GM18520 (cell line): ENCODE measurements at regions not wholly inside any gene's neighbourhood (a gene's known extent, or its start where the extent isn't known, plus 50 kb on each side); places are given as distances from the start of the nearest gene placed in this dataset.
"Not testable (repeated sequence)": the region's sequence is repeated elsewhere in the genome, so short reads cannot be mapped to it uniquely, and the experiment has no call there.

Source experiments
- ATAC-seq: cut with Tn5 transposase; IDR thresholded peaks from one replicate; pipeline ENCODE4 v1.9.1; 2021; ENCODE audit not compliant: unreplicated experiment

DNA sequence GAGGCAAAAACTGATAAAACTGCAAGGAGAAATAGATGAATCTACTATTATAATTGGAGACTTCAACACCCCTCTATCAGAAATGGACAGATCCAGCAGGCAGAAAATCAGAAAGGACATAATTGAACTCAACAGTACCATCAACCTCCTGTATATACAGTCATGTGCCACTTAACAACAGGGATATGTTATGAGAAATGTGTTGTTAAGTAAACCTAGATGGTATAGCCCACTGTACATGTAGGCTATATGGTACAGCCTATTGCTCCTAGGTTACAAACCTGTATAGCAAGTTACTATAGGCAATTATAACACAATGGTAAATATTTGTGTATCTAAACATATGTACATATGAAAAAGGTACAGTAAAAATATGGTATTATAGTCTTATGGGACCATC is 66.8 kb upstream of the PHF21A start:
- ATAC-seq = no peak

DNA sequence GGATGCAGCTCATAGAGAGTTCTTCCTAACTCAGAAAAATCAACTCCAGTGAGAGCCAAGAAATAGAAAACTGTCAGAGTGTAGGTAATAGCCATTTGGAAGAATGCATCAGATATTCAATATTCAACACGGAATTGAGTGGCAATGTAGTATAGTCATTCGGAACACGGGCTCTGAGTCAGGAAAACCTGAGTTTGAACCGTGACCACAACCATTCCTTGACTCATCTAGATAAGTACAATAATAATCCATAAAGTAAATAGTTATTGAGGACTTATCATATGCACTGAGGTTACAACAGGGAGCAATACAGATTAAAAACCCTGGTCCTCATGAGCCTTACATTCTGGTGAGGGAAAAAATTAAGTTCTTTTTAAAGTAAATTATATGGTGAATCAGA is 62.6 kb upstream of the PHF21A start:
- ATAC-seq = no peak

DNA sequence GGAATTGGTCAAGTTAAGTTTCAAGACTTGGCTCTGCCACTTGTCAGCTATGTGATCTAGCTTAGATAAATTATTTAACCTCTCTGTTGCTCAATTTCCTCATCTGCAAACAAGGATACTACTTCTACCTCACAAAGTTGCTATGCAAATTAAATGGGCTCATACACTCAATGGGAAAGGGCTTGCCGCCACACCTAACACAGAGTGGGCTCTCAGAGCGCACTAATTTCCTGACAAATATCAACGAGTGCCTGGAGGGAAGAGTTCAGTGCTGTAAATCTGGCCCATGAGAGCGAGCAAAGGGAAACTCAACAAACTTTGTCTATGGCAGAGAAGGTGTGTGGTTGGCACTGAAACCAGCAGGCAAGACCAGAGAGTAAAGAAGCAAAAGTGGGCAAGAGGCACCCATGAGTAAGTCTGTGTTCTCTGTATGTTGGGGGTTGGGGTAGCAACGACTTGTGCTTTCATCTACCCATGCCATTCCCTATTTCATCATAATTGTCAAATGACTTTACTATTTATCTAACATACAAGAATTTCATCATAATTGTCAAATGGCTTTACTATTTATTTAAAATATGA is 60.7 kb upstream of the PHF21A start:
- ATAC-seq = no peak

DNA sequence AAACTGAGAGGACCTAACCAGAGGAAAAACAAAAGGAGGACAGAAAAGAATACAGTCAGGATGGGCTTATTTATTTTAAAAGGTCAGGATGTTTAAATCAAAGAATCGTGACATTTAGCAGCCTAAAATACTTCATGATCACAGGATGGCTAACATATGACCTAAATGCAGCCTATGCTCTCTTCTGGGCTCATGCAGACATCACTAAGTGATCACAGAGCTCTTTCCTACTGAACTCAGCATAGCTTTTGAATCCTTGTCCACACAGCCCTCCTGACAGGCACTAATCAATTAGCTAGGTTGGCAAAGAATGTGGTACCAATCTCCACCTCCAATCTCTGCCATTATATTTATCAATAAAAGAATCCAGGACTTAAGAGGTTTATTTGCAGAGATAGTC is 60.1 kb upstream of the PHF21A start:
- no peak for ATAC-seq

DNA sequence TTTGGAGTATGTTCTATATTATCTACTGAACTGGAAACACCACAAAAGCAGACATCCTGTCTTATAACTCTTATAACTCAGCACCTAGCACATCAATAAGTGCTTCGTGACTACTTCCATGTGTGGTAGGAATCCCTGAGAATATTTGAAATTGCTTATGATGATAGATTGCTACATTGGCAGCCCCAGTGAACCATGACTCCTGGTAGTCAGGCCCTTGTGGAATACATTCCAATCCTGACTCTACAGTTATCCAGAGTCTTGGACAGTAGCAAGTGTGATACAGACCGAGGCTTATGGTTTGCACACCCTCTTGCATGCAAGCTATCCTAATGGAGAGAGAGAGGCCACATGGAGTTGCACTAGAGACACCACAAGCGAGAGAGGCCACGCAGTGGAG is 59.5 kb upstream of the PHF21A start:
- ATAC-seq = no peak

DNA sequence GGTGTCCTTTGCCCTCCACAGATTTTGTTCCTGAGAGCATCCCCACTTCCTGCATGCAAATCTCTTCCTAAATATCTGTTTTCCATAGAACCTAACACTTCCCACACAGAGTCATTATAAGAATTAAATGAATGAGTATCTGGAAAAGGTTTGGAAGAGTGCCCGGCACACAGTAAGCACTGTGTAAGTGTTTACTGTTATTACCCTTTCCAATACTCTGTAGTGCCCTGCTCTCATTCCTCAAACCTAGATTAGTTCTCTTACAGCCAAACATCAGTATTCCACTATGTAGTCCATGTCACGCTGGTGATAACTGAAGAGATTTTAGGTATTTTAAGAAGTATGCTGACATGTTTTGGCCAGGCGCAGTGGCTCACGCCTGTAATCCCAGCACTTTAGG is 57.3 kb upstream of the PHF21A start:
- no peak for ATAC-seq

DNA sequence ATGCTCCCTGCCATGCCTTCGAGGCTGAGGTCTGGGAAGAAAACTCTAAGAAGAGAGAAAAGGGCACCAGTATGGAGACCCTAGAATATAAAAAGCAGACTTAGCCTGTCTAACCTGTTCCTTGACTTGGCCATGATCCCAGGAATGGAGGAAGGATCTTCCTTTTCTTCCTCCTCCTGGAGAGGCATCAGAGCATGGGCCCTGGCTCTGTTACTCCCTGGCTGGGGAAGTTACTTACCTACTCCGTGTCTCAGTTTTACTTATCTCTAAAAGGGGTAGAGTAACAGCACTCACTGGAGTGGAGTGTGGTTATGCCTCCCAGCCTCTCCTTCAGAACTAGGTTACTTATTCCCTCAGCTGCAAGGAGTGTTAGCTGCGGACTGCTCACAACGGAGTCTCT is 55.2 kb upstream of the PHF21A start:
- no peak for ATAC-seq

DNA sequence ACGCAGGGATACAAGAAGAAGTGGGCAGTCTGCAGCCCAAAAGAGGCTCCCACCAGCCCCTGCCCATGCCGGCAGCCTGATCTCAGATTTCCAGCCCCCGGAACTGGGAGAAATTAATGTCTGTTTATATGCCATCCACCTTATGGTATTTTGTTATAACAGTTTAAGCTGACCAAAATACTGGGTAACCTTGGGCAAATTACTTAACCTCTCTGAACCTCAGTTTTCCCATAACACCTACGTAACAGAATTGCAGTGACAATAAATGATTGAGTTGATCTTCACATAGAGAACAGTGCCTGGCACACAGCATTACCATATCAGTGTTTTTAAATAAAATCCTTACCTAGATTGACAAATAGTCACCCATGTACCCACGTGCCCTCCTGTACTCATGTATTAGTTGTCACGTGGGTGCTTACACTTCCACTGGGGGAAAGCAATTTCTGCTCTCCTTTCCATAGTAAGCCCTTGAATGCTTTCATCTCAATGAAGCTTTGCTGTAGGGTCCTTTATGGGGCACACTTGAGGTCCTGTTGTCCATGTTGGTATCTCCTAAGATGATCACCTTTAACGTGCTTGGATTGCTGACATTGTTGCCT is 54.2 kb upstream of the PHF21A start:
- no peak for ATAC-seq

DNA sequence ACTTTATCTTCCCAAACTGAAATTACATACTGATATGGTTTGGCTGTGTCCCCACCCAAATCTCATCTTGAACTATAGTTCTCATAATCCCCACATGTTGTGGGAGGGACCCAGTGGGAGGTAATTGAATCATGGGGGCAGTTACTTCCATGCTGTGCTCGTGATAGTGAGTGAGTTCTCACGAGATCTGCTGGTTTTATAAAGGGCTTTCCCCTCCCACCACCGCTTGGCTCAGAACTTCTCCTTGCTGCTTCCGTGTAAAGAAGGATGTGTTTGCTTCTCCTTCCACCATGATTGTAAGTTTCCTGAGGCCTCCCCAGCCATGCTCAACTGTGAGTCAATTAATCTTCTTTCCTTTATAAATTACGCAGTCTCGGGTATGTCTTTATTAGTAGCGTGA is 50.4 kb upstream of the PHF21A start:
- not testable (repeated sequence) for ATAC-seq
